ENCODE measurements at regions not wholly inside any gene's neighbourhood (a gene's known extent, or its start where the extent isn't known, plus 50 kb on each side); places are given as distances from the start of the nearest gene placed in this dataset.

DNA sequence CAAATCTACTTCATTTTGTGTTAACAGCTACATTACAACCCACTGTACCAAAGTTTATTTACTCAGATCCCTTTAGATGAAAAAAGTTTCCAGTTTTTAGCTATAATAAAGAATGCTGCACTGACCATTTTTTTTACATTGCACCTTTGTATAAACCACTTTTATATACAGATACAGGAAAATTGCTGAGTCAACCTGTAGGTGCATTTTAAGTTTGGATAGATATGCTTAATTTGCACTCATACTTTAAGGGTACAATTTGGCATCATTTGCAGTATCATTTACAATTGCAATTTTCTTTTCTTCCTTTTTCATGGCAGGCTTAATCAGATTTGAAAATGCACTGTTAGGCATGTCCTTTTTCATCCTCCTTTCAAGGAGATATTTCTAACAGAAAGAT is 257.8 kb upstream of the LMO3 start:
- TF ChIP-seq, protein P1, sequence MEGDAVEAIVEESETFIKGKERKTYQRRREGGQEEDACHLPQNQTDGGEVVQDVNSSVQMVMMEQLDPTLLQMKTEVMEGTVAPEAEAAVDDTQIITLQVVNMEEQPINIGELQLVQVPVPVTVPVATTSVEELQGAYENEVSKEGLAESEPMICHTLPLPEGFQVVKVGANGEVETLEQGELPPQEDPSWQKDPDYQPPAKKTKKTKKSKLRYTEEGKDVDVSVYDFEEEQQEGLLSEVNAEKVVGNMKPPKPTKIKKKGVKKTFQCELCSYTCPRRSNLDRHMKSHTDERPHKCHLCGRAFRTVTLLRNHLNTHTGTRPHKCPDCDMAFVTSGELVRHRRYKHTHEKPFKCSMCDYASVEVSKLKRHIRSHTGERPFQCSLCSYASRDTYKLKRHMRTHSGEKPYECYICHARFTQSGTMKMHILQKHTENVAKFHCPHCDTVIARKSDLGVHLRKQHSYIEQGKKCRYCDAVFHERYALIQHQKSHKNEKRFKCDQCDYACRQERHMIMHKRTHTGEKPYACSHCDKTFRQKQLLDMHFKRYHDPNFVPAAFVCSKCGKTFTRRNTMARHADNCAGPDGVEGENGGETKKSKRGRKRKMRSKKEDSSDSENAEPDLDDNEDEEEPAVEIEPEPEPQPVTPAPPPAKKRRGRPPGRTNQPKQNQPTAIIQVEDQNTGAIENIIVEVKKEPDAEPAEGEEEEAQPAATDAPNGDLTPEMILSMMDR (conservative IDR thresholded peaks at IDR 0.05; ENCODE audit: low read length) = no peak
- TF ChIP-seq EZH2phosphoT487 (IDR thresholded peaks at IDR 0.05; ENCODE audit: borderline replicate concordance) = no peak
